ENCODE measurements at regions not wholly inside any gene's neighbourhood (a gene's known extent, or its start where the extent isn't known, plus 50 kb on each side); places are given as distances from the start of the nearest gene placed in this dataset.

- no peak for TF ChIP-seq REST (IDR thresholded peaks at IDR 0.05; ENCODE audit: unreplicated experiment)
- no peak for TF ChIP-seq POLR2AphosphoS5 (IDR thresholded peaks at IDR 0.05; ENCODE audit: low read depth)
- TF ChIP-seq, protein P1, sequence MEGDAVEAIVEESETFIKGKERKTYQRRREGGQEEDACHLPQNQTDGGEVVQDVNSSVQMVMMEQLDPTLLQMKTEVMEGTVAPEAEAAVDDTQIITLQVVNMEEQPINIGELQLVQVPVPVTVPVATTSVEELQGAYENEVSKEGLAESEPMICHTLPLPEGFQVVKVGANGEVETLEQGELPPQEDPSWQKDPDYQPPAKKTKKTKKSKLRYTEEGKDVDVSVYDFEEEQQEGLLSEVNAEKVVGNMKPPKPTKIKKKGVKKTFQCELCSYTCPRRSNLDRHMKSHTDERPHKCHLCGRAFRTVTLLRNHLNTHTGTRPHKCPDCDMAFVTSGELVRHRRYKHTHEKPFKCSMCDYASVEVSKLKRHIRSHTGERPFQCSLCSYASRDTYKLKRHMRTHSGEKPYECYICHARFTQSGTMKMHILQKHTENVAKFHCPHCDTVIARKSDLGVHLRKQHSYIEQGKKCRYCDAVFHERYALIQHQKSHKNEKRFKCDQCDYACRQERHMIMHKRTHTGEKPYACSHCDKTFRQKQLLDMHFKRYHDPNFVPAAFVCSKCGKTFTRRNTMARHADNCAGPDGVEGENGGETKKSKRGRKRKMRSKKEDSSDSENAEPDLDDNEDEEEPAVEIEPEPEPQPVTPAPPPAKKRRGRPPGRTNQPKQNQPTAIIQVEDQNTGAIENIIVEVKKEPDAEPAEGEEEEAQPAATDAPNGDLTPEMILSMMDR (conservative IDR thresholded peaks at IDR 0.05; ENCODE audit: low read depth in 2 of 2) = no peak
- TF ChIP-seq ETS1 (IDR thresholded peaks at IDR 0.05) = no peak
- TF ChIP-seq ZNF114 (CRISPR knock-in tag; IDR thresholded peaks at IDR 0.05) = no peak
- no peak for TF ChIP-seq JUNB (IDR thresholded peaks at IDR 0.05; ENCODE audit: unreplicated experiment)
Observed at GRCh38 chr6:6742535-6742934, 154.0 kb downstream of the LY86 start (continued).

DNA sequence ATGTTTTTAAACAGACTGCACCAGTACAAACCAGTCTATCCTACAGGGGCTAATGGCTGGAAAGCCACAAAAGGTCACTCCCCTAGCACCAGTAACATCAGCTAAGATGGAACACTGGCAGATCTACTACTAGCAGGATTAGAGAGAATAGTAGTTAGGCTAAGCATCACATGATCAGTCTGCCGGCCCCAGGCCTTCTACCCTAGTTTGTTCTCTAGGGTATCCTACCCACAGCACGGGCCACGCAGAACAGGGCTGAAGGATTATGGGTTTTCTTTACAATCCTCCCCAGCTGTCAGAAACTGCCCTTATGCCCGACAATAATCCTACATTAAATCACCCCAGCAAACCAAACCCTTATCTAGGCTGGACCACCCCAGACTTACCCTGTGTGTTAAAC lies 156.0 kb downstream of the LY86 start:
- no peak overlapping the region for H3K4me2 ChIP-seq
- peaks cover 18% of the 10 kb centered on the region for H3K4me1 Mint-ChIP-seq
- no peaks in the 10 kb centered on the region for H4K20me1 ChIP-seq (replicated peaks; ENCODE audit: insufficient read depth)
- H3K36me3 ChIP-seq (ENCODE audit: insufficient read depth) = no peaks in the 10 kb centered on the region
- ATAC-seq (no peak), DNase-seq (ENCODE audit: low spot score) (no peak)
- H3K79me2 ChIP-seq (replicated peaks; ENCODE audit: insufficient read depth) = no peaks in the 10 kb centered on the region
- peaks cover 6% of the 10 kb centered on the region for H3K9me3 Mint-ChIP-seq
- H3K27me3 ChIP-seq (ENCODE audit: insufficient read depth) = no peaks in the 10 kb centered on the region
- no peak overlapping the region for H2AFZ ChIP-seq
- H3K4me3 Mint-ChIP-seq = no peak overlapping the region
- peaks cover 12% of the 10 kb centered on the region for H3K4me1 ChIP-seq (ENCODE audit: insufficient read depth)
- H3K27ac Mint-ChIP-seq = no peak overlapping the region
- H3F3A ChIP-seq (replicated peaks; ENCODE audit: low read depth) = no peaks in the 10 kb centered on the region
- no peaks in the 10 kb centered on the region for H3K36me3 Mint-ChIP-seq (ENCODE audit: low read depth)
- H3K27ac ChIP-seq (ENCODE audit: low read depth) = no peak overlapping the region
- H3K9me2 ChIP-seq (ENCODE audit: insufficient read depth) = no peaks in the 10 kb centered on the region
- H3K27me3 Mint-ChIP-seq (ENCODE audit: insufficient read depth, low read depth, poor library complexity) = peaks cover 12% of the 10 kb centered on the region
- no peak overlapping the region for H3K4me3 ChIP-seq
- TF ChIP-seq REST (IDR thresholded peaks at IDR 0.05; ENCODE audit: unreplicated experiment) (no peak), EZH2 (IDR thresholded peaks at IDR 0.05; ENCODE audit: low read depth, unreplicated experiment) (no peak), CREB1 (CRISPR knock-in tag; IDR thresholded peaks at IDR 0.05; ENCODE audit: low read depth) (no peak), POLR2AphosphoS5 (IDR thresholded peaks at IDR 0.05; ENCODE audit: low read depth) (no peak)
- TF ChIP-seq, protein P2, sequence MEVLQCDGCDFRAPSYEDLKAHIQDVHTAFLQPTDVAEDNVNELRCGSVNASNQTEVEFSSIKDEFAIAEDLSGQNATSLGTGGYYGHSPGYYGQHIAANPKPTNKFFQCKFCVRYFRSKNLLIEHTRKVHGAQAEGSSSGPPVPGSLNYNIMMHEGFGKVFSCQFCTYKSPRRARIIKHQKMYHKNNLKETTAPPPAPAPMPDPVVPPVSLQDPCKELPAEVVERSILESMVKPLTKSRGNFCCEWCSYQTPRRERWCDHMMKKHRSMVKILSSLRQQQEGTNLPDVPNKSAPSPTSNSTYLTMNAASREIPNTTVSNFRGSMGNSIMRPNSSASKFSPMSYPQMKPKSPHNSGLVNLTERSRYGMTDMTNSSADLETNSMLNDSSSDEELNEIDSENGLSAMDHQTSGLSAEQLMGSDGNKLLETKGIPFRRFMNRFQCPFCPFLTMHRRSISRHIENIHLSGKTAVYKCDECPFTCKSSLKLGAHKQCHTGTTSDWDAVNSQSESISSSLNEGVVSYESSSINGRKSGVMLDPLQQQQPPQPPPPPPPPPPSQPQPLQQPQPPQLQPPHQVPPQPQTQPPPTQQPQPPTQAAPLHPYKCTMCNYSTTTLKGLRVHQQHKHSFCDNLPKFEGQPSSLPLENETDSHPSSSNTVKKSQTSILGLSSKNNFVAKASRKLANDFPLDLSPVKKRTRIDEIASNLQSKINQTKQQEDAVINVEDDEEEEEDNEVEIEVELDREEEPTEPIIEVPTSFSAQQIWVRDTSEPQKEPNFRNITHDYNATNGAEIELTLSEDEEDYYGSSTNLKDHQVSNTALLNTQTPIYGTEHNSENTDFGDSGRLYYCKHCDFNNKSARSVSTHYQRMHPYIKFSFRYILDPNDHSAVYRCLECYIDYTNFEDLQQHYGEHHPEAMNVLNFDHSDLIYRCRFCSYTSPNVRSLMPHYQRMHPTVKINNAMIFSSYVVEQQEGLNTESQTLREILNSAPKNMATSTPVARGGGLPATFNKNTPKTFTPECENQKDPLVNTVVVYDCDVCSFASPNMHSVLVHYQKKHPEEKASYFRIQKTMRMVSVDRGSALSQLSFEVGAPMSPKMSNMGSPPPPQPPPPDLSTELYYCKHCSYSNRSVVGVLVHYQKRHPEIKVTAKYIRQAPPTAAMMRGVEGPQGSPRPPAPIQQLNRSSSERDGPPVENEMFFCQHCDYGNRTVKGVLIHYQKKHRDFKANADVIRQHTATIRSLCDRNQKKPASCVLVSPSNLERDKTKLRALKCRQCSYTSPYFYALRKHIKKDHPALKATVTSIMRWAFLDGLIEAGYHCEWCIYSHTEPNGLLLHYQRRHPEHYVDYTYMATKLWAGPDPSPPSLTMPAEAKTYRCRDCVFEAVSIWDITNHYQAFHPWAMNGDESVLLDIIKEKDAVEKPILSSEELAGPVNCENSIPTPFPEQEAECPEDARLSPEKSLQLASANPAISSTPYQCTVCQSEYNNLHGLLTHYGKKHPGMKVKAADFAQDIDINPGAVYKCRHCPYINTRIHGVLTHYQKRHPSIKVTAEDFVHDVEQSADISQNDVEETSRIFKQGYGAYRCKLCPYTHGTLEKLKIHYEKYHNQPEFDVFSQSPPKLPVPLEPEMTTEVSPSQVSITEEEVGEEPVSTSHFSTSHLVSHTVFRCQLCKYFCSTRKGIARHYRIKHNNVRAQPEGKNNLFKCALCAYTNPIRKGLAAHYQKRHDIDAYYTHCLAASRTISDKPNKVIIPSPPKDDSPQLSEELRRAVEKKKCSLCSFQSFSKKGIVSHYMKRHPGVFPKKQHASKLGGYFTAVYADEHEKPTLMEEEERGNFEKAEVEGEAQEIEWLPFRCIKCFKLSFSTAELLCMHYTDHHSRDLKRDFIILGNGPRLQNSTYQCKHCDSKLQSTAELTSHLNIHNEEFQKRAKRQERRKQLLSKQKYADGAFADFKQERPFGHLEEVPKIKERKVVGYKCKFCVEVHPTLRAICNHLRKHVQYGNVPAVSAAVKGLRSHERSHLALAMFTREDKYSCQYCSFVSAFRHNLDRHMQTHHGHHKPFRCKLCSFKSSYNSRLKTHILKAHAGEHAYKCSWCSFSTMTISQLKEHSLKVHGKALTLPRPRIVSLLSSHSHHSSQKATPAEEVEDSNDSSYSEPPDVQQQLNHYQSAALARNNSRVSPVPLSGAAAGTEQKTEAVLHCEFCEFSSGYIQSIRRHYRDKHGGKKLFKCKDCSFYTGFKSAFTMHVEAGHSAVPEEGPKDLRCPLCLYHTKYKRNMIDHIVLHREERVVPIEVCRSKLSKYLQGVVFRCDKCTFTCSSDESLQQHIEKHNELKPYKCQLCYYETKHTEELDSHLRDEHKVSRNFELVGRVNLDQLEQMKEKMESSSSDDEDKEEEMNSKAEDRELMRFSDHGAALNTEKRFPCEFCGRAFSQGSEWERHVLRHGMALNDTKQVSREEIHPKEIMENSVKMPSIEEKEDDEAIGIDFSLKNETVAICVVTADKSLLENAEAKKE (CRISPR knock-in tag; IDR thresholded peaks at IDR 0.05) = no peak
